HAP-1 (cell line): ENCODE measurements at regions not wholly inside any gene's neighbourhood (a gene's known extent, or its start where the extent isn't known, plus 50 kb on each side); places are given as distances from the start of the nearest gene placed in this dataset.
A peak's percentile ranks its signal among the peaks of the same experiment; 100 is the strongest.

Experiments used
- DNase-seq, 2 experiments: peaks; one replicate each; pipeline ENCODE4 v3.0.0-alpha.2; 2016 to 2020; ENCODE audit warnings: low spot score in 2 of 2
- H3K27me3 ChIP-seq: fragments of 250-450 bp; sonication (Bioruptor Pico); 2 replicates; pipeline ENCODE4 v1.5.1; 2020; ENCODE audit warnings: low read depth, mild to moderate bottlenecking, moderate library complexity
- H3K36me3 ChIP-seq: fragments of 250-450 bp; sonication (Bioruptor Pico); replicated peaks from 2 replicates; pipeline ENCODE4 v1.5.1; 2020; ENCODE audit warnings: mild to moderate bottlenecking
- H3K4me1 ChIP-seq: fragments of 250-450 bp; sonication (Bioruptor Pico); 2 replicates; pipeline ENCODE4 v1.5.1; 2020; ENCODE audit warnings: mild to moderate bottlenecking
- H3K4me3 ChIP-seq: fragments of 250-450 bp; sonication (Bioruptor Pico); 2 replicates; pipeline ENCODE4 v1.5.1; 2020; ENCODE audit warnings: mild to moderate bottlenecking, moderate library complexity
- H3K9me3 ChIP-seq: fragments of 250-450 bp; sonication (Bioruptor Pico); 2 replicates; pipeline ENCODE4 v1.5.1; 2020; ENCODE audit warnings: mild to moderate bottlenecking, moderate library complexity
- in situ Hi-C: fragments of 300-500 bp; cut with MboI; formaldehyde crosslinking; loops from 3 replicates; pipeline ENCODE4 v1.14.3; 2020; ENCODE audit warnings: low sequenced_read_pairs, inconsistent platforms, mixed read lengths

DNA sequence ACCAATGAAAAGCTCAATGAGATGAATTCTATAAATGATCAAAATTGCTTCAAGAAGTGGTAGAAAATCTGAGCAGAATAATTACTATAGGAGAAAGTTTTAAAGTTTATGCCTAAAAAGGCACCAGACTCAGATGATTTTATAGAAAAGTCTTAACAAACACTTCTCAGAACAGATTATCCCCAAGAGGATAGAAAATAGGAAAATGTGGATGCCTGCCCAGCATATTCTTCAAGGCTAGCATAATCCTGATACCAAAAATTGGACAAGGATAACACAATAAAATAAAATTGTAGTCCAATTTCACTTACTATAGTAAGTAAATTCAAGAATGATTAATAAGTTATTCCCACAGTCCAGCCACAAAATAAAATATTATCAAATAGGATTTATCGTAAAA lies 397.0 kb downstream of the NR2F1-AS1 start:
- no peaks in the 10 kb centered on the region for H3K36me3 ChIP-seq
- H3K27me3 ChIP-seq, result no peaks in the 10 kb centered on the region
- H3K9me3 ChIP-seq, result no peaks in the 10 kb centered on the region
- H3K4me1 ChIP-seq, result no peaks in the 10 kb centered on the region
- in situ Hi-C loops, result no loop called here
- no peak overlapping the region for H3K4me3 ChIP-seq
- no peak for DNase-seq

DNA sequence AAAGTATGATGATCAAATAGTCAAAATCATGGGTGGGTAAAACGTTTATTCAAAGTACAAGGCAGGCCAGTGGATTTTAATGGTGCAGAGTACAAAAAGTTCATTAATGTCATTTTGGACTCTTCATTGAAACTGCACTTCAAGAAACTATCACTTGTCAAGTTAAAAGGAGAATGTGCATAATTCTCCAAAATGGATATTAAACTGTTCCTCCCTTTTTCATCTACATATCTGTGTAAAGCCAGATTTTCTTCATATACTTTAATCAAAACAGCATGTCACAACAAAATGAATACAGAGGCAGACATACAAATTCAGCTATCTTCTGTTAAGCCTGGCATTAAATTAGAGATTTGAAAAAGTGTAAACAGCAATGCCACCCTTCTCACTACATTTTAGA lies 401.6 kb downstream of the NR2F1-AS1 start:
- no peak for DNase-seq
- H3K4me3 ChIP-seq, result no peak overlapping the region
- H3K27me3 ChIP-seq, result no peaks in the 10 kb centered on the region
- no peaks in the 10 kb centered on the region; the same call in 1 of the 2 replicates for H3K4me1 ChIP-seq
- in situ Hi-C loops, result no loop called here
- H3K9me3 ChIP-seq, result no peaks in the 10 kb centered on the region
- no peaks in the 10 kb centered on the region for H3K36me3 ChIP-seq

GRCh38 chr5:93174930-93175329 lies 406.1 kb downstream of the NR2F1-AS1 start:
- Histone ChIP-seq H3K4me1 (no peaks in the 10 kb centered on the region; the same call in 1 of the 2 replicates), H3K9me3 (no peaks in the 10 kb centered on the region), H3K4me3 (no peak overlapping the region), H3K36me3 (no peaks in the 10 kb centered on the region), H3K27me3 (no peaks in the 10 kb centered on the region)
- no peak for DNase-seq
- in situ Hi-C loops, result no loop called here

- DNase-seq, result no peak
- in situ Hi-C loops, result no loop called here
- no peaks in the 10 kb centered on the region for H3K9me3 ChIP-seq
Observed at GRCh38 chr5:93165559-93165958, 415.5 kb downstream of the NR2F1-AS1 start.

GRCh38 chr5:93164690-93165089 lies 416.3 kb downstream of the NR2F1-AS1 start:
- no peaks in the 10 kb centered on the region for H3K36me3 ChIP-seq
- in situ Hi-C loops, result no loop called here
- no peak overlapping the region for H3K4me3 ChIP-seq
- DNase-seq, result no peak
- H3K9me3 ChIP-seq, result no peaks in the 10 kb centered on the region
- no peaks in the 10 kb centered on the region for H3K27me3 ChIP-seq
- no peaks in the 10 kb centered on the region for H3K4me1 ChIP-seq

More at GRCh38 chr5:93165559-93165958, 415.5 kb downstream of the NR2F1-AS1 start:
- Histone ChIP-seq H3K4me3 (no peak overlapping the region), H3K4me1 (no peaks in the 10 kb centered on the region), H3K36me3 (no peaks in the 10 kb centered on the region), H3K27me3 (no peaks in the 10 kb centered on the region)

- Histone ChIP-seq H3K27me3 (no peaks in the 10 kb centered on the region), H3K9me3 (no peaks in the 10 kb centered on the region), H3K4me1 (no peaks in the 10 kb centered on the region), H3K4me3 (no peak overlapping the region), H3K36me3 (no peaks in the 10 kb centered on the region)
- in situ Hi-C loops, result no loop called here
- no peak for DNase-seq
Observed at GRCh38 chr5:93163010-93163663, 417.9 kb downstream of the NR2F1-AS1 start.

DNA sequence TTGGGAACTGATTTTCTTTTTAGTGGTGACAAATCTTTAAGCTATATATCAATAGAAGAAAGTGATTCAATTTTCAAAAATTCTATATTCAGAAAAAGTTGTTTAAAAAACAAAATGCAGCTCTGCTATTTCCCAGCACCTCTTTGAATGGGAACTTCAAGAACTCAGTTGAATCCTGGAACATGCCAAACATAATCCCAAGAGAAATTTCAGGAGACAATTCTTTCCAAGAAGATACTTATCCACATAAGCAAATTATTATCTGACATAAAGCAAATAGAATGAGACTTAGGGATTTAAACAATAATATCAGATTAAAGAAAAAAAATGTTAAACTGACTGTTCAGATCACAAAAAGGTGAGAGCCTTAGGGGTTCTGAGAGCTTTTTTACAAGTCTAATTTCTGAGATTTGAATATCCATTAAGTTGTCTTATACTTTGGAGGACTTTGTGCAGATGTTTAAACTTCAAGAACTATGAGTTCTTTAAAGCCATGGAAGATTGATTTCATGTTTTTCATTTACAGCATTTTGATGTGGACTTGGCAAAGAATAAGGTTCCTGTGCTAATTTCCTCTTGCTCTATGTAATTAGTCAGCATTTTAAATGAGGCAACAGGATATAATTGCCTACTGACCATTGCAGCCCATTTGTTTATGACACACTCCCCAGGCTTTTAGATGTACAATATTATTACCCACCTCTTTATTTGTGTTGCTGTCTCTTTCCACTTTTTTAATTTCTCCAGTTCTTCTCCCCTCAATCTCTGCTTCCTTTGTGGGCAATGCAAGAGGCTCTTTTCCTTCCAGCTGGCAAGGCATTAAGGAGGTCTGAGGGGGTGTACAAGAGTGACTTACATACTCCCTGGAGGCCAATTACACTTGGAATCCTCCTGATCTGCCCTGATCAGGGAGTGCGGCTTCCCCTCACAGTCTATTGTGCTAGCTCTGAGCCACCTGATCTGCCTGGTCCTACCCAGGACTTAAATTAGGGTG lies 419.1 kb downstream of the NR2F1-AS1 start:
- in situ Hi-C loops, result no loop called here
- peak in 1 of 2 experiments; percentile 7 for DNase-seq
- Histone ChIP-seq H3K36me3 (no peaks in the 10 kb centered on the region), H3K4me1 (no peaks in the 10 kb centered on the region), H3K9me3 (no peaks in the 10 kb centered on the region), H3K27me3 (no peaks in the 10 kb centered on the region), H3K4me3 (no peak overlapping the region)

GRCh38 chr5:93158841-93159240 lies 422.2 kb downstream of the NR2F1-AS1 start:
- Histone ChIP-seq H3K4me1 (no peaks in the 10 kb centered on the region), H3K36me3 (no peaks in the 10 kb centered on the region), H3K9me3 (no peaks in the 10 kb centered on the region), H3K27me3 (no peaks in the 10 kb centered on the region), H3K4me3 (no peak overlapping the region)
- DNase-seq, result no peak
- in situ Hi-C loops, result no loop called here

DNA sequence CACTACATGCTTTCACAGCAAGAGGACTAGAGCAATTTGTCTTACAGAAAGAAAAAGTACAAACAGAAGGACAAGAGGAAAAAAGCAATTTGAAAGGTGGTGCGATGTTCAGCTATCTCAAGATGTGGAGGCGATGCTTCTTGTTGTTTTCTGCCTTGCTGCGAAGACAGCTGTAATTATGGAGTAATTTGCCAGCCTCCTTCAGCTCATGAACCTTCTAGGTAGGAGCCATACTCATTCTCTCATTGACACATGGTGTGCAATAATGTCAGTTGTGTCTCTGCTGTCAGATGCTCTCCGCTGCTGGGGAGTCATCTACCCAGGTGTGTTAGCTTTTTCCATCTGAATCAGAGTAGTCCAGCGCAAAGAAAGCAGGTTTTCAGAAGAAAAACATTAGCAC lies 424.5 kb downstream of the NR2F1-AS1 start:
- no peak for DNase-seq
- Histone ChIP-seq H3K36me3 (no peaks in the 10 kb centered on the region), H3K27me3 (no peaks in the 10 kb centered on the region), H3K4me1 (no peaks in the 10 kb centered on the region), H3K9me3 (no peaks in the 10 kb centered on the region), H3K4me3 (no peak overlapping the region)
- in situ Hi-C loops, result no loop called here

GRCh38 chr5:93154535-93154934 lies 426.5 kb downstream of the NR2F1-AS1 start:
- in situ Hi-C loops, result no loop called here
- H3K4me1 ChIP-seq, result no peaks in the 10 kb centered on the region
- H3K4me3 ChIP-seq, result no peak overlapping the region
- no peak for DNase-seq
- no peaks in the 10 kb centered on the region for H3K9me3 ChIP-seq
- H3K27me3 ChIP-seq, result no peaks in the 10 kb centered on the region
- H3K36me3 ChIP-seq, result no peaks in the 10 kb centered on the region

DNA sequence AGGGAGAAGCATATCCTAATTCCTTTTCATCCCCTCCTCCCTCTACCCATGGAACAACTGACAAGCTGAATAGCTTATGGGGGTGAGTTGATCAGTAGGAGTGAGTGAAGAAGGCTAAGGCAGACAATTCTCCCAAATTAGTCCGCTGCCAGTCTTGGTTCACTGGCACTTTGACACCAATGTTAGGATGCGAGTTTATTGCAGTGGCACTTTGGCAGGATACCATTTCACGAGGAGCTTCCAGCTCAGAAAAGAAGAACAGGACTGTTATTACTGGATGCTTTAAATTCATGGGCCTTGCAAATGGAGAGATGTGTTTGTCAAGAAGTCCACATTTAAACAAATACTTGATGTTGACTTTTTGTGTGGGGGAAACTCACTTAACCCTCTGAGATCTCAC lies 427.6 kb downstream of the NR2F1-AS1 start:
- Histone ChIP-seq H3K27me3 (no peaks in the 10 kb centered on the region), H3K4me1 (no peaks in the 10 kb centered on the region), H3K4me3 (no peak overlapping the region), H3K36me3 (no peaks in the 10 kb centered on the region), H3K9me3 (no peaks in the 10 kb centered on the region)
- in situ Hi-C loops, result no loop called here
- DNase-seq, result no peak

DNA sequence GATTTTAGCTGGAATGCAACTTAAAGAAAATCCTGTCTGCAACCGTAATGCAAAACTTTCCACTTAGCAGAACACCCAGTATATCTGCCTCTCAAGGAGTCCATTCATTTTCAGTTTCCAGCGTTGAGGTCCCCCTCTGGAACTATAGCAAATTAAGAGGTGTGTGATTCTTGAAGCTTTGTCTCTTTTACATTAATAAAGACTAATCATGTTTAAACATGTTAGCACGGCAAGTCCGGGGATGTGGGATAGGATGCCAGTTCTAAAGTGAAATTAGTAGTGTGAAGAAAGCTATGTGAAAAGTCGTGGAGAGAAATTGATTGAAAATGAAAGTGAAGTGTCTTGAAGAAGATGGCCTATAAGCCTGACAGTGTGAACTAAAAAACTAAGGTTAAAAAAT lies 429.1 kb downstream of the NR2F1-AS1 start:
- H3K4me1 ChIP-seq, result no peaks in the 10 kb centered on the region
- H3K9me3 ChIP-seq, result no peaks in the 10 kb centered on the region
- no peak for DNase-seq
- no peak overlapping the region for H3K4me3 ChIP-seq
- no peaks in the 10 kb centered on the region for H3K36me3 ChIP-seq
- in situ Hi-C loops, result no loop called here
- H3K27me3 ChIP-seq, result no peaks in the 10 kb centered on the region

DNA sequence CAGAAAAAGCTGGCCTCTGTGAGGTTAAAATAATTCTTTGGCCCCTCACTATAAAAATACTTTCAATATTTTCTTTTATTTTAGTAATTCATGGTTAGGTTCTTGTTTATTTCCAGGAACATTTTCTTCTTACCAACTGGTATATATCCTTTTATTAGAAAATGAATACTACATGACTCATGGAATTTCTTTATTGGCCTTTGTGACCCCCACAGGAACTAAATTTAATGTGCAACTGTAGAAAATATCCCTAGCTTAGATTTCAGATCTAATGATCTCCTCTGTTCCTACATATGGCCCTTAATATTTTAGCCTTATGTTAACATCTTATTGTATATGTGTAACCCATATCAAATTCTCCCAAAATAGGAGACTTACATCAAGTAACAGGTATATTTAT lies 429.9 kb downstream of the NR2F1-AS1 start:
- no peaks in the 10 kb centered on the region for H3K36me3 ChIP-seq
- no peak for DNase-seq
- H3K9me3 ChIP-seq, result no peaks in the 10 kb centered on the region
- in situ Hi-C loops, result no loop called here
- no peaks in the 10 kb centered on the region for H3K27me3 ChIP-seq
- H3K4me1 ChIP-seq, result no peaks in the 10 kb centered on the region
- H3K4me3 ChIP-seq, result no peak overlapping the region

DNA sequence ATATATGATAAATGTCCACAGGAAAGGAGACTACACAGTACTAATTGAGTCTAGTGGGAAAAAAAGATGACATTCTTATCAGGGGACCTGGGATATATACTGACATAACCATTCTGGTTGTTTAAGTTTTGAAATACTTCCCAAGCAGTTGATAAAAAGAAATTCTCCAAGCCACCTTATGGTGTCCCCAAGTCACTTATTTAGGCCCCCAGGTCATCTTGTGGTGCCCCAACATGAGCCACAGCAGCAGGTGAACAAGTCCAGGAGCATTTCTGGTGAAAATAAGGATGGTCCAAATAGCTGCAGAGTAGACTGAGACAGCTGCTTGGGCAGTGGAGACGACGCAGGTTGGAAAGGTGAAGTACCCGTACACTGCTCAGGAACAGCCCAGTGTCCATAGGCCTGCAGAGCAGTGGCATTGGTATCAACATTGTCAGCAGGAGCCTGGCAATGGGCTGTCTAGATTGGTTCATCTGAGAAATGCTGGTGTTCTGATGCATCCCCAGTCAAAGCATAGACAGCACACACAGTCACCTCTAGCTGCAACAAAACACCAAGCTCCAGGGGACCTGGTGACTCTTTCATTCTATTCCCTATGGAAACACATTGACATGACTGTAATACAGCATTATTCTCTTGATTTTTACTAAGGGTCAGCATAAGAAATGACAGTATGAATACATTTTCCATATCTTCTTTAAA lies 430.6 kb downstream of the NR2F1-AS1 start:
- Histone ChIP-seq H3K4me1 (no peaks in the 10 kb centered on the region), H3K36me3 (no peaks in the 10 kb centered on the region), H3K9me3 (no peaks in the 10 kb centered on the region), H3K27me3 (no peaks in the 10 kb centered on the region), H3K4me3 (no peak overlapping the region)
- no peak for DNase-seq
- in situ Hi-C loops, result no loop called here
